PC-9 (cell line): ENCODE measurements at regions not wholly inside any gene's neighbourhood (a gene's known extent, or its start where the extent isn't known, plus 50 kb on each side); places are given as distances from the start of the nearest gene placed in this dataset.

Experiments used
- BruUV-seq: library from RNA; stranded (reverse); fragments of 400-500 nt; replicated peaks from 2 replicates; lab custom pipeline; 2021; lab: Mats Ljungman, UMichigan
- CTCF ChIA-PET: fragments of 300-600 bp; sonication (Branson Sonifier 250); formaldehyde crosslinking; loops from one replicate; lab custom pipeline; 2022; ENCODE audit warnings: antibody characterized with exemption; lab: Charles Lee
- POLR2A ChIA-PET: fragments of 300-600 bp; sonication (Branson Sonifier 250); formaldehyde crosslinking; loops from one replicate; lab custom pipeline; 2022; ENCODE audit warnings: antibody characterized with exemption; ENCODE audit not compliant: unreplicated experiment; lab: Charles Lee
- DNase-seq, 2 experiments: peaks; one replicate each; pipeline versions ENCODE4 v3.0.0 to v3.0.0-alpha.2; 2015 to 2022; ENCODE audit warnings: mixed read lengths in 1 of 2
- H2AFZ ChIP-seq: fragments of 200-600 bp; sonication (generic); 2 replicates; pipeline ENCODE4 v1.8.1; 2017; ENCODE audit warnings: antibody characterized with exemption
- H3F3A ChIP-seq: fragments of 200-600 bp; sonication (generic); 2 replicates; pipeline ENCODE4 v1.8.1; 2017; ENCODE audit warnings: antibody characterized with exemption, mild to moderate bottlenecking, low read depth; ENCODE audit not compliant: insufficient read depth
- H3K27ac ChIP-seq: fragments of 200-600 bp; sonication (generic); 2 replicates; pipeline ENCODE4 v1.6.1; 2016; ENCODE audit warnings: mixed run types
- H3K27me3 ChIP-seq: fragments of 200-600 bp; sonication (generic); 2 replicates; pipeline ENCODE4 v1.6.1; 2016; ENCODE audit warnings: low read depth, mixed run types; ENCODE audit not compliant: insufficient read depth
- H3K36me3 ChIP-seq: fragments of 200-600 bp; sonication (generic); 2 replicates; pipeline ENCODE4 v1.6.1; 2016; ENCODE audit warnings: low read depth, mixed run types
- H3K4me1 ChIP-seq: fragments of 200-600 bp; sonication (generic); replicated peaks from 2 replicates; pipeline ENCODE4 v1.6.1; 2016; ENCODE audit warnings: mixed run types; ENCODE audit not compliant: insufficient read depth
- H3K4me2 ChIP-seq: fragments of 200-600 bp; sonication (generic); 2 replicates; pipeline ENCODE4 v1.6.1; 2017; ENCODE audit warnings: mixed run types
- H3K4me3 ChIP-seq: fragments of 200-600 bp; sonication (generic); 2 replicates; pipeline ENCODE4 v1.6.1; 2016; ENCODE audit warnings: mixed run types
- H3K79me2 ChIP-seq: fragments of 200-600 bp; sonication (generic); 2 replicates; pipeline ENCODE4 v1.6.1; 2017; ENCODE audit warnings: low read depth, mixed run types
- H3K9me2 ChIP-seq: fragments of 200-600 bp; sonication (generic); 2 replicates; pipeline ENCODE4 v1.8.1; 2017; ENCODE audit warnings: mild to moderate bottlenecking; ENCODE audit not compliant: insufficient read depth
- H3K9me3 ChIP-seq: fragments of 200-600 bp; sonication (generic); 2 replicates; pipeline ENCODE4 v1.8.1; 2016; ENCODE audit warnings: low read depth; ENCODE audit not compliant: insufficient read depth
- H4K20me1 ChIP-seq: fragments of 200-600 bp; sonication (generic); 2 replicates; pipeline ENCODE4 v1.8.1; 2017; ENCODE audit not compliant: insufficient read depth
- CTCF ChIP-seq: fragments of 200-600 bp; sonication (generic); conservative IDR thresholded peaks from 2 replicates; pipeline ENCODE4 v1.6.1; 2017; ENCODE audit warnings: mixed run types, antibody characterized with exemption, mild to moderate bottlenecking, moderate library complexity
- EZH2 ChIP-seq: fragments of 200-600 bp; sonication (generic); IDR thresholded peaks from 2 replicates; pipeline ENCODE4 v1.8.0; 2017; ENCODE audit warnings: antibody characterized with exemption, low read depth
- intact Hi-C: fragments of 100-400 bp; cut with micrococcal nuclease; formaldehyde crosslinking; loops from one replicate; pipeline ENCODE4 v1.10.0; 2022; ENCODE audit not compliant: unreplicated experiment

GRCh38 chr10:130364631-130365411 is 228.6 kb downstream of the GLRX3 start:
- CTCF ChIA-PET = no interaction called here
- intact Hi-C loops = no loop called here

GRCh38 chr10:130368761-130369560 is 232.8 kb downstream of the GLRX3 start:
- no peaks in the 10 kb centered on the region for H3K9me2 ChIP-seq
- no peaks in the 10 kb centered on the region for H3K79me2 ChIP-seq
- no peak overlapping the region for H3K4me3 ChIP-seq
- H3K4me1 ChIP-seq = no peaks in the 10 kb centered on the region
- no peaks in the 10 kb centered on the region for H4K20me1 ChIP-seq
- H3K27me3 ChIP-seq = no peaks in the 10 kb centered on the region
- TF ChIP-seq EZH2 = no peak
- no peak for TF ChIP-seq CTCF
- ChIA-PET CTCF (no interaction called here), POLR2A (no interaction called here)
- no peak overlapping the region for H2AFZ ChIP-seq
- no peak for DNase-seq
- intact Hi-C loops = no loop called here
- no peaks in the 10 kb centered on the region for H3K36me3 ChIP-seq
- H3K4me2 ChIP-seq = no peak overlapping the region
- no peaks in the 10 kb centered on the region for H3F3A ChIP-seq
- no peak overlapping the region for H3K27ac ChIP-seq
- no TSS peak for BruUV-seq
- no peaks in the 10 kb centered on the region for H3K9me3 ChIP-seq

More at GRCh38 chr10:130364631-130365411, 228.6 kb downstream of the GLRX3 start:
- Histone ChIP-seq H3K27me3 (no peaks in the 10 kb centered on the region), H3K4me3 (no peak overlapping the region), H3K27ac (no peak overlapping the region), H2AFZ (no peak overlapping the region), H3K9me3 (no peaks in the 10 kb centered on the region), H3K79me2 (no peaks in the 10 kb centered on the region), H3F3A (no peaks in the 10 kb centered on the region), H3K36me3 (no peaks in the 10 kb centered on the region), H3K4me1 (no peaks in the 10 kb centered on the region), H3K4me2 (no peak overlapping the region), H3K9me2 (no peaks in the 10 kb centered on the region), H4K20me1 (no peaks in the 10 kb centered on the region)
- no TSS peak for BruUV-seq
- POLR2A ChIA-PET = no interaction called here
- TF ChIP-seq CTCF (no peak), EZH2 (no peak)
- DNase-seq = no peak

- no peaks in the 10 kb centered on the region for H3K9me2 ChIP-seq
- no peak overlapping the region for H3K4me3 ChIP-seq
- H3K79me2 ChIP-seq = no peaks in the 10 kb centered on the region
- no peak overlapping the region for H3K27ac ChIP-seq
- H3F3A ChIP-seq = no peaks in the 10 kb centered on the region
- TF ChIP-seq EZH2 (no peak), CTCF (no peak)
- intact Hi-C loops = no loop called here
- no peak for DNase-seq
- ChIA-PET POLR2A (no interaction called here), CTCF (no interaction called here)
- no TSS peak for BruUV-seq
- H2AFZ ChIP-seq = no peak overlapping the region
- no peaks in the 10 kb centered on the region for H3K4me1 ChIP-seq
- no peak overlapping the region for H3K4me2 ChIP-seq
- no peaks in the 10 kb centered on the region for H4K20me1 ChIP-seq
- H3K27me3 ChIP-seq = no peaks in the 10 kb centered on the region
- H3K36me3 ChIP-seq = no peaks in the 10 kb centered on the region
- H3K9me3 ChIP-seq = no peaks in the 10 kb centered on the region
Measured at GRCh38 chr10:130369645-130370381, 233.6 kb downstream of the GLRX3 start.
